Femur (tissue), 1 donor: ENCODE measurements at regions not wholly inside any gene's neighbourhood (a gene's known extent, or its start where the extent isn't known, plus 50 kb on each side); places are given as distances from the start of the nearest gene placed in this dataset.

Source experiments
- DNase-seq: peaks from one replicate; pipeline ENCODE4 v3.0.0-alpha.2; 2017

GRCh38 chr16:80066805-80067580 lies 466.5 kb upstream of the MAF start:
- DNase-seq, result no peak

GRCh38 chr16:80065541-80065940 lies 465.0 kb upstream of the MAF start:
- DNase-seq, result no peak

- no peak for DNase-seq
Observed at GRCh38 chr16:80063713-80064069, 463.2 kb upstream of the MAF start.

- peak; percentile 53 for DNase-seq
Observed at GRCh38 chr16:80063031-80063712, 462.6 kb upstream of the MAF start.

- no peak for DNase-seq
Observed at GRCh38 chr16:80062361-80063030, 462.0 kb upstream of the MAF start.

GRCh38 chr16:80060470-80060869 lies 459.9 kb upstream of the MAF start:
- no peak for DNase-seq

GRCh38 chr16:80059836-80060235 lies 459.3 kb upstream of the MAF start:
- no peak for DNase-seq

GRCh38 chr16:80058214-80058613 lies 457.7 kb upstream of the MAF start:
- peak; percentile 66 for DNase-seq

- no peak for DNase-seq
Observed at GRCh38 chr16:80056324-80056723, 455.8 kb upstream of the MAF start.

- DNase-seq, result no peak
Observed at GRCh38 chr16:80055831-80056230, 455.3 kb upstream of the MAF start.

- DNase-seq, result no peak
Observed at GRCh38 chr16:80054647-80055046, 454.1 kb upstream of the MAF start.

GRCh38 chr16:80051040-80051439 lies 450.5 kb upstream of the MAF start:
- no peak for DNase-seq

- DNase-seq, result no peak
Observed at GRCh38 chr16:80048250-80048649, 447.7 kb upstream of the MAF start.

- DNase-seq, result no peak
Observed at GRCh38 chr16:80047842-80048241, 447.3 kb upstream of the MAF start.

GRCh38 chr16:80046848-80047247 lies 446.3 kb upstream of the MAF start:
- no peak for DNase-seq

GRCh38 chr16:80046261-80046660 lies 445.7 kb upstream of the MAF start:
- DNase-seq, result no peak

- DNase-seq, result no peak
Observed at GRCh38 chr16:80045861-80046260, 445.3 kb upstream of the MAF start.

GRCh38 chr16:80041410-80041809 lies 440.9 kb upstream of the MAF start:
- no peak for DNase-seq

GRCh38 chr16:80040814-80041213 lies 440.3 kb upstream of the MAF start:
- DNase-seq, result no peak

GRCh38 chr16:80040413-80040812 lies 439.9 kb upstream of the MAF start:
- no peak for DNase-seq

- DNase-seq, result no peak
Observed at GRCh38 chr16:80039777-80040176, 439.2 kb upstream of the MAF start.

- DNase-seq, result no peak
Observed at GRCh38 chr16:80038566-80038965, 438.0 kb upstream of the MAF start.

- no peak for DNase-seq
Observed at GRCh38 chr16:80034948-80035663, 434.6 kb upstream of the MAF start.

- DNase-seq, result no peak
Observed at GRCh38 chr16:80034469-80034826, 433.9 kb upstream of the MAF start.
